B cell (primary cell): ENCODE measurements at regions not wholly inside any gene's neighbourhood (a gene's known extent, or its start where the extent isn't known, plus 50 kb on each side); places are given as distances from the start of the nearest gene placed in this dataset. TPM values are rescaled to one million over a fixed set of nuclear protein-coding genes. Genes with fewer than 3 reads are reported as not detected.

Experiments
- ATAC-seq: fragments of 200-7000 bp; cut with Tn5 transposase; one replicate; pipeline ENCODE4 v1.10.0; 2021; ENCODE audit warnings: low read depth, mild to moderate bottlenecking, moderate number of reproducible peaks, moderate library complexity
- CTCF ChIA-PET: fragments of 350-600 bp; sonication (Branson Sonifier 250); formaldehyde crosslinking; loops from one replicate; lab custom pipeline; 2021; ENCODE audit warnings: antibody characterized with exemption, inconsistent platforms; lab: Charles Lee
- POLR2A ChIA-PET: fragments of 350-600 bp; sonication (Branson Sonifier 250); formaldehyde crosslinking; loops from one replicate; lab custom pipeline; 2021; ENCODE audit warnings: antibody characterized with exemption; lab: Charles Lee
- DNase-seq: peaks from one replicate; pipeline ENCODE4 v3.0.0; 2013
- H2AFZ ChIP-seq: 2 replicates; pipeline ENCODE4 v1.6.1; 2012; ENCODE audit warnings: mild to moderate bottlenecking, low read depth, low read length; ENCODE audit not compliant: insufficient read depth, poor library complexity, severe bottlenecking
- H3K27ac ChIP-seq, 2 donors: 1 replicate in 1 of 2; 2 replicates in 1 of 2; pipeline ENCODE4 v1.5.1; 2012 to 2013; ENCODE audit warnings: low read length in 2 of 2, mild to moderate bottlenecking in 2 of 2, moderate library complexity in 1 of 2
- H3K27me3 ChIP-seq, 4 experiments: fragments of 200-600 bp in 1 of 4; sonication (generic) in 1 of 4; replicated peaks in 1 of 4; 1 replicate in 2 of 4; 2 replicates in 2 of 4; pipeline versions ENCODE4 v1.6.1 to v1.7.0; 2013 to 2016; ENCODE audit warnings: low read length in 3 of 4, mild to moderate bottlenecking in 2 of 4, mixed read lengths in 1 of 4, moderate library complexity in 1 of 4; ENCODE audit not compliant: insufficient read depth in 4 of 4, control insufficient read depth in 3 of 4; ENCODE audit errors: control extremely low read depth in 1 of 4
- H3K36me3 ChIP-seq, 2 experiments: replicated peaks in 1 of 2; 1 replicate in 1 of 2; 2 replicates in 1 of 2; pipeline versions ENCODE4 v1.6.1 to v1.7.1; 2013; ENCODE audit warnings: low read length in 1 of 2; ENCODE audit not compliant: insufficient read depth in 2 of 2, control insufficient read depth in 1 of 2; ENCODE audit errors: control extremely low read depth in 1 of 2, extremely low read depth in 1 of 2
- H3K4me1 ChIP-seq, 2 donors: fragments of 200-600 bp in 1 of 2; sonication (generic) in 1 of 2; 1 replicate in 1 of 2; 2 replicates in 1 of 2; pipeline versions ENCODE4 v1.5.1 to v1.6.1; 2013 to 2017; ENCODE audit warnings: low read length in 2 of 2; ENCODE audit not compliant: control insufficient read depth in 2 of 2, insufficient read depth in 2 of 2
- H3K4me2 ChIP-seq: replicated peaks from 2 replicates; pipeline ENCODE3; 2012; ENCODE audit warnings: mild to moderate bottlenecking, low read depth, low read length; ENCODE audit not compliant: poor library complexity, severe bottlenecking
- H3K4me3 ChIP-seq, 5 experiments: fragments of 200-600 bp in 1 of 5; sonication (generic) in 1 of 5; 1 replicate in 3 of 5; 2 replicates in 2 of 5; pipeline versions ENCODE4 v1.5.1 to v1.7.0; 2011 to 2016; ENCODE audit warnings: low read length in 4 of 5, mild to moderate bottlenecking in 4 of 5, low read depth in 2 of 5, control low read depth in 1 of 5, moderate library complexity in 1 of 5; ENCODE audit not compliant: insufficient read depth in 1 of 5; ENCODE audit errors: control extremely low read depth in 1 of 5, extremely low read depth in 1 of 5
- H3K79me2 ChIP-seq: fragments of 200-600 bp; sonication (generic); one replicate; pipeline ENCODE4 v1.6.0; 2016; ENCODE audit warnings: low read length; ENCODE audit not compliant: control insufficient read depth, insufficient read depth
- H3K9ac ChIP-seq: fragments of 200-600 bp; sonication (generic); 2 replicates; pipeline ENCODE4 v1.6.1; 2017; ENCODE audit warnings: mild to moderate bottlenecking, low read length, moderate library complexity
- H3K9me3 ChIP-seq, 3 donors: one replicate each; pipeline versions ENCODE4 v1.6.1 to v1.7.1; 2013; ENCODE audit warnings: low read length in 2 of 3; ENCODE audit not compliant: control insufficient read depth in 2 of 3, insufficient read depth in 1 of 3; ENCODE audit errors: control extremely low read depth in 1 of 3
- H4K20me1 ChIP-seq: 2 replicates; pipeline ENCODE4 v1.6.0; 2012; ENCODE audit warnings: mild to moderate bottlenecking, low read length; ENCODE audit not compliant: insufficient read depth, control insufficient read depth, poor library complexity, severe bottlenecking
- H3K27ac Mint-ChIP-seq: one replicate; pipeline ENCODE4 v1.8.0; 2021; ENCODE audit warnings: mixed read lengths
- H3K27me3 Mint-ChIP-seq: one replicate; pipeline ENCODE4 v1.8.0; 2021; ENCODE audit warnings: mixed read lengths
- H3K4me1 Mint-ChIP-seq: one replicate; pipeline ENCODE4 v1.8.0; 2021; ENCODE audit warnings: mixed read lengths
- H3K4me3 Mint-ChIP-seq: one replicate; pipeline ENCODE4 v1.8.0; 2021; ENCODE audit warnings: mixed read lengths
- H3K9me3 Mint-ChIP-seq: one replicate; pipeline ENCODE4 v1.8.0; 2022; ENCODE audit warnings: mixed read lengths; ENCODE audit not compliant: insufficient read depth
- EZH2 ChIP-seq: IDR thresholded peaks from 2 replicates; pipeline ENCODE4 v1.6.1; 2012; ENCODE audit warnings: borderline replicate concordance, low read depth, mild to moderate bottlenecking, moderate library complexity, low read length; ENCODE audit not compliant: insufficient read depth, poor library complexity, severe bottlenecking
- WGBS: methylation state at CpG from one replicate; pipeline ENCODE4 v1.1.5; 2013; ENCODE audit warnings: missing lambda C conversion rate; ENCODE audit not compliant: insufficient coverage; 5-methylcytosine and 5-hydroxymethylcytosine counted together
- intact Hi-C: fragments of 100-400 bp; cut with micrococcal nuclease; formaldehyde crosslinking; loops from one replicate; pipeline ENCODE4 v1.10.0; 2022
- small RNA-seq: library from RNA; depleted of rRNA; stranded (forward); fragments of <200 nt; gene quantifications from one replicate; pipeline ENCODE3, GENCODE V24; 2012; ENCODE audit warnings: low replicate concordance, low read depth; ENCODE audit not compliant: insufficient read length
- TF ChIP-seq, protein P1 (sequence below): fragments of 200-600 bp; IDR thresholded peaks from one replicate; pipeline ENCODE4 v1.8.0; 2022; ENCODE audit warnings: antibody characterized with exemption, mild to moderate bottlenecking

DNA sequence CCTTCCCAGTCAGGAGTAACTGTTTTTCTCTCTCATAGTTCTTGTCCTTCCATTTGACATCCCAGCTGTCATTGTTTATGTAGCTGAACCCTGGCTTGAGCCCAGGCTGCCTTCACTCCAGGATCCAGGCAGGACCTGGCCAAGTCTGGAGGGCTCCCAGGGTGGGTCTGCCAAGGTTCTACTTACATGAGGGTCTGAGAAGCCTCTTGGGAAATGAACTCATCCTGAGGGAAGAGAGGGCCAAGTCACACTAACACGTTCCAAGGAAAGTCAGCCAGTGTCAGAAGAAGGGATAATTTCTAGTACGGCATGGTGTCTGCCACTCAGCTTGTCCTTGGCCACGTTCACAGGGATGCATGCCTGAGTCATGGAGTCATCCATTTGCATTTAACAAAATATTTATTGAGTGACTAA, 54.8 kb upstream of the SRD5A3 start:
- peaks cover 24% of the 10 kb centered on the region for H3K27me3 Mint-ChIP-seq
- no CpG with 5 or more reads among the region's 3 CpGs for WGBS
- H3K27ac Mint-ChIP-seq = no peak overlapping the region
- no peaks in the 10 kb centered on the region for H3K9me3 Mint-ChIP-seq
- Histone ChIP-seq H3K27ac (no peak overlapping the region), H3K36me3 (no peaks in the 10 kb centered on the region), H3K4me1 (no peaks in the 10 kb centered on the region), H3K9ac (no peak overlapping the region), H4K20me1 (no peaks in the 10 kb centered on the region), H3K79me2 (no peaks in the 10 kb centered on the region), H3K27me3 (peaks cover 0 to 3% (median 1%) of the 10 kb centered on the region in 4 experiments), H3K4me2 (no peak overlapping the region), H3K4me3 (no peak overlapping the region), H3K9me3 (peaks cover 0 to 2% (median 0%) of the 10 kb centered on the region in 3 donors), H2AFZ (no peak overlapping the region)
- CTCF ChIA-PET = no interaction called here
- POLR2A ChIA-PET = no interaction called here
- H3K4me3 Mint-ChIP-seq = no peak overlapping the region
- no peak for TF ChIP-seq EZH2
- TF ChIP-seq, protein P1, sequence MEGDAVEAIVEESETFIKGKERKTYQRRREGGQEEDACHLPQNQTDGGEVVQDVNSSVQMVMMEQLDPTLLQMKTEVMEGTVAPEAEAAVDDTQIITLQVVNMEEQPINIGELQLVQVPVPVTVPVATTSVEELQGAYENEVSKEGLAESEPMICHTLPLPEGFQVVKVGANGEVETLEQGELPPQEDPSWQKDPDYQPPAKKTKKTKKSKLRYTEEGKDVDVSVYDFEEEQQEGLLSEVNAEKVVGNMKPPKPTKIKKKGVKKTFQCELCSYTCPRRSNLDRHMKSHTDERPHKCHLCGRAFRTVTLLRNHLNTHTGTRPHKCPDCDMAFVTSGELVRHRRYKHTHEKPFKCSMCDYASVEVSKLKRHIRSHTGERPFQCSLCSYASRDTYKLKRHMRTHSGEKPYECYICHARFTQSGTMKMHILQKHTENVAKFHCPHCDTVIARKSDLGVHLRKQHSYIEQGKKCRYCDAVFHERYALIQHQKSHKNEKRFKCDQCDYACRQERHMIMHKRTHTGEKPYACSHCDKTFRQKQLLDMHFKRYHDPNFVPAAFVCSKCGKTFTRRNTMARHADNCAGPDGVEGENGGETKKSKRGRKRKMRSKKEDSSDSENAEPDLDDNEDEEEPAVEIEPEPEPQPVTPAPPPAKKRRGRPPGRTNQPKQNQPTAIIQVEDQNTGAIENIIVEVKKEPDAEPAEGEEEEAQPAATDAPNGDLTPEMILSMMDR = no peak
- no peaks in the 10 kb centered on the region for H3K4me1 Mint-ChIP-seq
- ATAC-seq (no peak), DNase-seq (no peak)
- intact Hi-C loops = no loop called here

DNA sequence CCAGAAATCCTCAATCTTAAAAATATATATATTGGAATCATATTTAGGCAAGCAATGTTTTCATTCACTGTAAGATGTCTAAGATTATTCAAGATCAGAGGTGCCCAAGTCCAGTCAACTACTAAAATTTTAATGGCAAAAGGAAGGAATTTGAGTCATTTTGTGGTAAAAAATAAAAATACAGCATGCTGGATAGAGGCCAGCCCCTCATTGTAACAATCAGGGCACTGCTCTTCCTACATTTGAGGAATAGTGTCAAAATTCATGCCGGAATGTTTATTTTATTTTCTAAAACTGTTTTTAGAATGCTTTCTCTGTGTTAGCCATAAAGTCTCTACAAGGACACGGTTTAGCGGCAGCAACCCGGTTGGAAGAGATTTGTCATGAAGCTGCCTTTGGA, 49.9 kb upstream of the SRD5A3 start:
- Mint-ChIP-seq H3K9me3 (no peaks in the 10 kb centered on the region), H3K4me3 (no peak overlapping the region), H3K4me1 (no peaks in the 10 kb centered on the region), H3K27ac (no peak overlapping the region), H3K27me3 (peaks cover 27% of the 10 kb centered on the region)
- no peak for ATAC-seq
- Histone ChIP-seq H3K27me3 (peaks cover 0 to 3% (median 1%) of the 10 kb centered on the region in 4 experiments), H3K27ac (no peak overlapping the region), H3K4me2 (no peak overlapping the region), H2AFZ (no peak overlapping the region), H3K9me3 (no peaks in the 10 kb centered on the region), H3K36me3 (no peaks in the 10 kb centered on the region), H4K20me1 (no peaks in the 10 kb centered on the region), H3K79me2 (no peaks in the 10 kb centered on the region), H3K4me1 (no peaks in the 10 kb centered on the region), H3K9ac (no peak overlapping the region), H3K4me3 (no peak overlapping the region)
- POLR2A ChIA-PET = no interaction called here
- CTCF ChIA-PET = no interaction called here
- 100% methylated on average over 2 of the region's 4 CpGs for WGBS
- TF ChIP-seq, protein P1 = no peak
- no peak for TF ChIP-seq EZH2
- DNase-seq = no peak
- intact Hi-C loops = no loop called here

Small RNA genes in the stretch of these regions (small RNA-seq; reads per million reads assigned to genes)
- gene RN7SL822P (not detected), gene RNU6-746P (not detected)
